HG03342 (cell line): ENCODE measurements at regions not wholly inside any gene's neighbourhood (a gene's known extent, or its start where the extent isn't known, plus 50 kb on each side); places are given as distances from the start of the nearest gene placed in this dataset.
"Not testable (repeated sequence)": the region's sequence is repeated elsewhere in the genome, so short reads cannot be mapped to it uniquely, and the experiment has no call there.

Experiments used
- ATAC-seq: cut with Tn5 transposase; IDR thresholded peaks from one replicate; pipeline ENCODE4 v1.9.1; 2021; ENCODE audit warnings: mild to moderate bottlenecking, moderate library complexity; ENCODE audit not compliant: unreplicated experiment

GRCh38 chr1:219075121-219075879 lies 98.4 kb upstream of the LYPLAL1 start:
- ATAC-seq: no peak

DNA sequence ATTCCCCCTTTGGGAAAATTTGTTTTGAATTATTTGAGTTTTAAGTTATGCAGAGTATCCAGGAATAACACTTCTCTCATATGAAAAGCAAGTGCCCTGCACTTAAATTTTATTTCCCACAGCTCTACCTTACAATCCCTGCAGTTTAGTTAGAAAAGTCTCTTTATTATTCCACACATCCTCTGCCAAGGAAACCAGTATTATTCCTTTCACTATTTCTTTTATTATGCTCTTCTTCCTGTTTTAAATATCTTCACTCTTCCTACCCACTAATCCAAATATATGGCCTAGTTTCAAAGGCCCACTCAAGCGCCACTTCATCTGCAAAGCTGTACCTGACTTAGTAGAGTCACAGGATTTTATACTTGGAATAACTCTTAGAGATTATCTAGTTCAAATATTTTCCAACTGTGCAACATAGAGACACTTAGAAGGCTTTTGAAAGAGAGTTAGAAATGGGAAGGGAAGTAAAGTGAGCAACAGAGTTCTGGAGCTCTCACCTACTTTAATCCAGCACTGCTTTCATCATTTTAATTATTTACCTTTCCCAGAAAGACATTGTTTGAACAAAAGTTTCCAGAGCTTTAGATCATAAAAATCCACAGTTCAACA lies 97.2 kb upstream of the LYPLAL1 start:
- no peak for ATAC-seq

GRCh38 chr1:219077767-219078166 lies 95.9 kb upstream of the LYPLAL1 start:
- not testable (repeated sequence) for ATAC-seq

GRCh38 chr1:219081943-219082925 lies 91.4 kb upstream of the LYPLAL1 start:
- peak; percentile 69 for ATAC-seq

- ATAC-seq: no peak
Observed at GRCh38 chr1:219083631-219084030, 90.0 kb upstream of the LYPLAL1 start.

DNA sequence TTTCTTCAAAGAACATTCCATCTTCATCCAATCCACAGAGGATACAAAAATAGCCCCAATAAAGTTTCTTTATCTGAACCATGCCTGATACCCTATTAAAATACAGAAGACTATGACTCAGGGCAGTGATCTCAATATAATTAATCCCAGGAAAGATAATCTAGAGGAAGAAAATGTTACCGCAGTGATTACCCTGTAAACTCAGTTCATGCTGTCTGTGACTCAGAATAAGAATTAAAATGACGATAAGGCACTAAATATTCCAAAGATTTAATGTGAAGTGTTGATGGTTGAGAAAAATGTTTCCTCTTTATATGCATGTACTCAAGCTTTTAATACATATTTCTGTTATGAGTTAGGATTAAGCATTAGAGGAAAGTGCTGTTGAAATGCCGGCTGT lies 88.6 kb upstream of the LYPLAL1 start:
- no peak for ATAC-seq

- no peak for ATAC-seq
Observed at GRCh38 chr1:219085988-219086387, 87.7 kb upstream of the LYPLAL1 start.

DNA sequence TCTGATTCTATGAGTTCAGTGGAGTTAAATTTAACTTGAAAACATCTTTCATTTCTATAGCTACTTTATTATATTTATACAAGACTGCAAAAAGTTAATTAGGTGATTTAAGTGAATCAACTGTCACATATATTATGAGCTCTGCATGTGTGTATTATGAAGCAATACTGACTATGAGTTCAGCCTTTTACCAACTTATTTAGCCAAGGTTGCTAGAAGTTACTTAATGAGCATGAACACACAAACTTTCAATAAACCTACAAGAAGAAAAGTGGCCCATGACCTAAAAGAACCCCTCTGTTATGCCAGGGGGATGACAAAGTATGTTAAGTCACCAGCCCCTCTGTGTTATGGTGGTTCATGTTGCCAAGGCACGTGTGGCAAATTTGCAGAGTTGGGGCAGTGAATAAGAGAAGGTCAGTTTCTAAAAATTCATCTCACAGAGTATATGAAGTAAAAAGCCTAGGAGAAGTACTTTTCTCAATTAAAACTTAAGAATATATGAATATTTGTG lies 86.7 kb upstream of the LYPLAL1 start:
- ATAC-seq: no peak

DNA sequence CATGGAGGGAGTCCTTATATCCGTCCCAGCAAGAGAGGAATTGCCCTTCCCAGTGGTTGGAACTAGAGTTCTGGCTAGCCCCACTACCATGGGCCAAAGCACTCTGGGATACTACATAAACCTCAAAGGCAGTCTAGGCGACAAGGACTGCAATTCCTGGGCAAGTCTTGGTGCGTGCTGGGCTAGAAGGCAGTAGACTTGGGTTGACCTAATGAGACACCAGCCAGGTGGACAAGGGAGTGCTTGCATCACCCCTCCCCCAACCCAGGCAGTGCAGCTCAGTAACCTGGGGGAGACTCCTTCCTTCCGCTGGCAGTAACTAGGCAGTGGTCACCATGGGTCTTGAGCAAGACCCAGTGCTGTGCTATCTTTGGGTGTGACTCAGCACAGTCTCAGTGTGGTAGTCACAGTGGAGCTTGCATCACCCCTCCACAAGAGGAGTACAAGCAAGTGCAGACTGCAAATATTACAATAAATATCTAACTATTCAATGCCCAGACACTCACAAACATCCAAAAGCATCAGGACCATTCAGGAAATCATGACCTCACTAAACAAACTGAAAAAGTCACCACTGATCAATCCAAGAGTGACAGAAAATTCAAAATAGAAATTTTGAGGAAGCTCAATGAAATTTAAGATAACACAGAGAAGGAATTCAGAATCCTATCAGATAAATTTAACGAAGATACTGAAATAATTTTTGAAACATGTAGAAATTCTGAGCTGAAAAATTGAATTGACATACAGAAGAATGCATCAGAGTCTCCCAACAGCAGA lies 84.7 kb upstream of the LYPLAL1 start:
- ATAC-seq: peak; percentile 81

GRCh38 chr1:219090607-219091006 lies 83.1 kb upstream of the LYPLAL1 start:
- ATAC-seq: peak; percentile 84

GRCh38 chr1:219092206-219092605 lies 81.5 kb upstream of the LYPLAL1 start:
- ATAC-seq: no peak

- peak; percentile 64 for ATAC-seq
Observed at GRCh38 chr1:219099307-219099706, 74.4 kb upstream of the LYPLAL1 start.

- ATAC-seq: no peak
Observed at GRCh38 chr1:219100059-219100458, 73.6 kb upstream of the LYPLAL1 start.

DNA sequence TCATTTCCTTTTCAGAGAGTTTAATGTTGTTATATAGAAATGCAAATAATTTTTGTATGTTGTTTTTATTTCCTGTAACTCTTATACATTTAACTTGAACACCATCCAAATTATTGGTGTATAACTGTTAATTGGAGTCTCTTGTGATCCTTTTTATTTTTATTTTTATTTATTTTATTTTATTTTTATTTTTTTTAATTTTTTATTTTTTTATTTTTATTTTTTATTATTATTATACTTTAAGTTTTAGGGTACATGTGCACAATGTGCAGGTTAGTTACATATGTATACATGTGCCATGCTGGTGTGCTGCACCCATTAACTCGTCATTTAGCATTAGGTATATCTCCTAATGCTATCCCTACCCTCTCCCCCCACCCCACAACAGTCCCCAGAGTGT lies 71.2 kb upstream of the LYPLAL1 start:
- ATAC-seq: not testable (repeated sequence)

DNA sequence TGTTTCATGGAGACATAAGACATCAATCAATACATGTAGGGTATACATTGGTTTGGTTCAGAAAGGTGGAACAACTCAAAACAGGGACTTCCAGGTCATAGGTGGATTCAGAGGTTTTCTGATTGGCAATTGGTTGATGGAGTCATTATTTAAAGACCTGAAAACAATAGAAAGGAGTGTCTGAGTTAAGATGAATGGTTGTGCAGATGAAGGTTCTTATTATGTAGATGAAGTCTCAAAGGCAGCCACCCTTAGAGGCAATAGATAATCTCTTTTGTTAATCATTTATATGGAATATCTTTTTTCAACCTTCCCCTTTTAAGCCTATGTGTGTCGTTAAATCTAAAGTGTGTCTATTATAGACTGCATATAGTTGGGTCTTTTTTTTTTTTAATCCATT lies 67.8 kb upstream of the LYPLAL1 start:
- no peak for ATAC-seq

GRCh38 chr1:219109424-219110018 lies 64.2 kb upstream of the LYPLAL1 start:
- ATAC-seq: no peak

GRCh38 chr1:219113261-219113660 lies 60.4 kb upstream of the LYPLAL1 start:
- no peak for ATAC-seq

DNA sequence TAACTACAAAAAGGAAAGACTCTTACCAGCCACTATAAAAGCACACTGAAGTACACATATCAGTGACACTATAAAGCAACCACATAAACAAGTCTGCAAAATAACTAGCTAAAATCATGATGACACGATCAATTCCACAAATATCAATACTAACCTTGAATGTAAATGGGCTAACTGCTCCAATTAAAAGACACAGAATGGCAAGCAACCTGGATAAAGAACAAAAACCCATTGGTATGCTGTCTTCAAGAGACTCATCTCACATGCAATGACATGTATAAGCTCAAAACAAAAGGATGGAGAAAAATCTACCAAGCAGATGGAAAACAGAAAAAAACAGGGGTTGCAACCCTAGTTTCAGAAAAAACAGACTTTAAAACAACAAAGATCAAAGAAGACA lies 59.7 kb upstream of the LYPLAL1 start:
- ATAC-seq: no peak

- ATAC-seq: no peak
Observed at GRCh38 chr1:219119839-219120238, 53.8 kb upstream of the LYPLAL1 start.
